Ascending aorta (tissue), 2 donors: ENCODE measurements at regions not wholly inside any gene's neighbourhood (a gene's known extent, or its start where the extent isn't known, plus 50 kb on each side); places are given as distances from the start of the nearest gene placed in this dataset.

Source experiments
- DNase-seq, 2 donors: peaks; one replicate each; pipeline ENCODE4 v3.0.0-alpha.2; 2019; ENCODE audit warnings: low spot score in 2 of 2
- H3K27ac ChIP-seq, 2 donors: fragments of 200-600 bp; sonication (generic); one replicate each; pipeline ENCODE4 v1.5.1; 2016 to 2017; ENCODE audit warnings: mild to moderate bottlenecking in 1 of 2
- H3K27me3 ChIP-seq: fragments of 200-600 bp; sonication (generic); one replicate; pipeline ENCODE4 v1.5.1; 2017
- H3K36me3 ChIP-seq, 2 donors: fragments of 200-600 bp; sonication (generic); one replicate each; pipeline ENCODE4 v1.5.1; 2016
- H3K4me1 ChIP-seq, 2 donors: fragments of 200-600 bp; sonication (generic); one replicate each; pipeline ENCODE4 v1.5.1; 2016 to 2017; ENCODE audit warnings: mild to moderate bottlenecking in 1 of 2
- H3K4me3 ChIP-seq, 2 donors: fragments of 200-600 bp; sonication (generic); one replicate each; pipeline ENCODE4 v1.5.1; 2016 to 2017; ENCODE audit warnings: mild to moderate bottlenecking in 1 of 2
- H3K9me3 ChIP-seq, 2 donors: fragments of 200-600 bp; sonication (generic); one replicate each; pipeline ENCODE4 v1.5.1; 2016
- intact Hi-C: fragments of 100-400 bp; cut with DNase I; formaldehyde crosslinking; loops from one replicate; pipeline ENCODE4 v1.15.1; 2023
- TF ChIP-seq, protein P1 (sequence below), 3 experiments: fragments of 200-600 bp in 2 of 3; fragments of 450-650 bp in 1 of 3; sonication (generic) in 2 of 3; IDR thresholded peaks; one replicate each; pipeline ENCODE4 v1.5.1; 2016 to 2019; ENCODE audit warnings: antibody characterized with exemption in 3 of 3, mild to moderate bottlenecking in 1 of 3, moderate library complexity in 1 of 3

DNA sequence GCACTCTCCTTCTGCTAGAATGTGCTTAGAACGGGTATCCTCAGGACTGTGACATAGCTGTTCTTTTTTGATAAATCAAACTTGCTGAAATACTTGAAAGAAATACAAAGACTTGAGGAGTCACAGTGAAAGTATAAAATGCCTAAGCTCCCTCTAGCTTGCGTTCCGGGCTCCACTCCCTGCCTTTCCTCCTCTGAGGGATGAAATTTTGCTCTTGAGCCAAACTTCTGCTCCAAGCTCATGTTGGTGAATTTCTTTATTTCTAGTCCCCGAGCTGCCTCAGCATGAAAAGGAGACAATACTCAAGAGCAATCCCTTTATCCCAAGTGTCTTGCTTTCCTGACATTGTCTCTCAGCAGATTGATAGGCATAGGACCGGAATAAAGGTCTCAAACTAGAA lies 499.6 kb upstream of the ADARB2 start:
- no peaks in the 10 kb centered on the region for H3K4me1 ChIP-seq
- intact Hi-C loops, result no loop called here
- TF ChIP-seq, protein P1, sequence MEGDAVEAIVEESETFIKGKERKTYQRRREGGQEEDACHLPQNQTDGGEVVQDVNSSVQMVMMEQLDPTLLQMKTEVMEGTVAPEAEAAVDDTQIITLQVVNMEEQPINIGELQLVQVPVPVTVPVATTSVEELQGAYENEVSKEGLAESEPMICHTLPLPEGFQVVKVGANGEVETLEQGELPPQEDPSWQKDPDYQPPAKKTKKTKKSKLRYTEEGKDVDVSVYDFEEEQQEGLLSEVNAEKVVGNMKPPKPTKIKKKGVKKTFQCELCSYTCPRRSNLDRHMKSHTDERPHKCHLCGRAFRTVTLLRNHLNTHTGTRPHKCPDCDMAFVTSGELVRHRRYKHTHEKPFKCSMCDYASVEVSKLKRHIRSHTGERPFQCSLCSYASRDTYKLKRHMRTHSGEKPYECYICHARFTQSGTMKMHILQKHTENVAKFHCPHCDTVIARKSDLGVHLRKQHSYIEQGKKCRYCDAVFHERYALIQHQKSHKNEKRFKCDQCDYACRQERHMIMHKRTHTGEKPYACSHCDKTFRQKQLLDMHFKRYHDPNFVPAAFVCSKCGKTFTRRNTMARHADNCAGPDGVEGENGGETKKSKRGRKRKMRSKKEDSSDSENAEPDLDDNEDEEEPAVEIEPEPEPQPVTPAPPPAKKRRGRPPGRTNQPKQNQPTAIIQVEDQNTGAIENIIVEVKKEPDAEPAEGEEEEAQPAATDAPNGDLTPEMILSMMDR (IDR thresholded peaks at IDR 0.05), result no peak

DNA sequence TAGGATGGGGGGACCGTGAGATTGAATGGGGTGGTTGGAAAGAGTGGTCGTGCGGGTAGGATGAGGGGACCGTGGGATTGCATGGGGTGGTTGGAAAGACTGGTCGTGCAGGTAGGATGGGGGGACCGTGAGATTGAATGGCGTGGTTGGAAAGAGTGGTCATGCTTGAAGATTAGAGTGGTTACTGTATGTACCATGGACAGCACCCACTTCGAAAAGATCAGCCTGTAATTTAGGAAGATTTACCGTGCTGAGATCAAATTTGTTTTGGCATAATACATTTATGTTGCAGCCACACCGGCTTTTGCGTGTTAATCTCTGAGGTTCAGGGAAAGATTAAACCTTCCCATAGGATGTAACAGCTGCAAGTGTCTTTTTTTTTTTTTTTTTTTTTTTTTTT lies 495.2 kb upstream of the ADARB2 start:
- Histone ChIP-seq H3K27me3 (no peaks in the 10 kb centered on the region), H3K36me3 (no peaks in the 10 kb centered on the region), H3K4me3 (no peak overlapping the region), H3K27ac (no peak overlapping the region), H3K4me1 (no peaks in the 10 kb centered on the region), H3K9me3 (no peaks in the 10 kb centered on the region)
- intact Hi-C loops, result no loop called here
- DNase-seq, result no peak
- TF ChIP-seq, protein P1 (IDR thresholded peaks at IDR 0.05), result no peak

More for the DNA sequence above, 499.6 kb upstream of the ADARB2 start:
- Histone ChIP-seq H3K27me3 (no peaks in the 10 kb centered on the region), H3K9me3 (no peaks in the 10 kb centered on the region), H3K27ac (no peak overlapping the region), H3K36me3 (no peaks in the 10 kb centered on the region), H3K4me3 (no peak overlapping the region)
- DNase-seq, result no peak

DNA sequence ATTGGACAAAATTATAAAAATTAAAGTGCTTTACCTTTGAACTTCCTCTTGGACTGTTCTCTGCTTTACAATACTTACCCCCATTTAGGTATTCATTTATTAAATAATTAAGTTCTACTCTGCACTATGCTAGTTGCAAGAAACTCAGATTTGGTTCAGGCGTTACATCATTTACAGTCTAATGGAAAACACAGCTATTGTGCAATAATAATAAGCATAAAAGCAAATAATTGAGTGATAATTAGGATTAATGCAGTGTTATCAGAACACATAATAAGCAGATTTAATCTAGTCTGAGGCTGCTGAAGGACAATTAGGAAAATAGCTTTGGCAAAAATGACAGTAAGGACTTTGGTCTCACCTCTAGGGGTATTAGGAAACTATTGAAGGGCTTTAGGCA lies 493.2 kb upstream of the ADARB2 start:
- intact Hi-C loops, result no loop called here
- Histone ChIP-seq H3K27ac (no peak overlapping the region), H3K4me1 (no peaks in the 10 kb centered on the region), H3K27me3 (no peaks in the 10 kb centered on the region), H3K4me3 (no peak overlapping the region), H3K36me3 (no peaks in the 10 kb centered on the region), H3K9me3 (no peaks in the 10 kb centered on the region)
- DNase-seq, result no peak
- TF ChIP-seq, protein P1 (IDR thresholded peaks at IDR 0.05), result no peak

DNA sequence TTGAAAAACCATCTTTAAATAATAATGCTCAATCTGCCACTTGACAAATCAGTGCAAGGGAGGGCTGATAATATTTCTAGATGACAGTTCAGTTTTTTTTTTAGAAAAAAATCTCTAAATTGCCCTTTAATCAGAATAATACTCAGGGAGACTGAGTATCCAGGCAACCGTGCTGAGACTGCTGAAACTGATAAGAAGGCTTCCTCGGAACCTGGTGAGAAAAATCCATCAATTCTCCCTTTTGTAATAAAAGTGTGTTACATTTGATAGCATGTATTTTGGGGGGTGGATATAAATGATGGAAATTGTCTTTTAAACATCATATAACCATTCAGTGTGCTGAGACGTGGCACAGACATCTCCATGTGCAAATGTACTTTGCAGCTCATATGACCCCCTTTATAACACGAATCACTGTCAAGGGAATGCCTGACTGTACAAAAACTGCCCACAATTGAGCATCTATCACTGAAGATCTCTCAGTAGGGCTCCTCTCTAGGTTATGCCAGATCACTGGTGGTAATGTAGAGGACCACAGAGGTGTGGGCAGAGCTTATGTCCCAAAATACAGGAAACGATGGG lies 491.1 kb upstream of the ADARB2 start:
- H3K27ac ChIP-seq, result no peak overlapping the region
- no peaks in the 10 kb centered on the region for H3K27me3 ChIP-seq
- H3K9me3 ChIP-seq, result no peaks in the 10 kb centered on the region
- H3K36me3 ChIP-seq, result no peaks in the 10 kb centered on the region
- H3K4me1 ChIP-seq, result no peaks in the 10 kb centered on the region
- no peak overlapping the region for H3K4me3 ChIP-seq
- TF ChIP-seq, protein P1 (IDR thresholded peaks at IDR 0.05), result no peak
- no peak for DNase-seq
- intact Hi-C loops, result no loop called here

DNA sequence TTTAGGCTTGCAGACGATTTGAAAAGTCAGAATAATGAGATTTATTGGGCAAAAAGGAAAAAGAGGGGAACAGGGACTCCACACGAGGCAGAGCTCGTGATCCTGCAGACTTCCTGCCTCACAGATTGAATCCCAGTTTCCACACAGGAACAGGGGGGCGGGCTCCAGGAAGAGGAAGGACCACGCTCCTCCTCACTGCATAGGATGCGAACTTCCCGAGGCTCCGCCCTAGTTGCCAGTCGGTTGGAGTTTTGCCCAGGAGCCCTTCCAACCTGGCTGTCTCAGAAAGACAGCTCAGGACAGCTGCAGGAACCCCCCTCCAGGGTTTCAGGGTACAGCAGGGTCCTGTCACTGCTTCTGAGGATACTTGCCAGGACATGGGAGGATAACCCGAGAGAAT lies 488.3 kb upstream of the ADARB2 start:
- no peak overlapping the region for H3K27ac ChIP-seq
- H3K36me3 ChIP-seq, result no peaks in the 10 kb centered on the region
- DNase-seq, result no peak
- no peaks in the 10 kb centered on the region for H3K27me3 ChIP-seq
- no peaks in the 10 kb centered on the region for H3K9me3 ChIP-seq
- no peaks in the 10 kb centered on the region for H3K4me1 ChIP-seq
- intact Hi-C loops, result no loop called here
- H3K4me3 ChIP-seq, result no peak overlapping the region
- TF ChIP-seq, protein P1 (IDR thresholded peaks at IDR 0.05), result no peak
